ENCODE measurements at regions not wholly inside any gene's neighbourhood (a gene's known extent, or its start where the extent isn't known, plus 50 kb on each side); places are given as distances from the start of the nearest gene placed in this dataset.

DNA sequence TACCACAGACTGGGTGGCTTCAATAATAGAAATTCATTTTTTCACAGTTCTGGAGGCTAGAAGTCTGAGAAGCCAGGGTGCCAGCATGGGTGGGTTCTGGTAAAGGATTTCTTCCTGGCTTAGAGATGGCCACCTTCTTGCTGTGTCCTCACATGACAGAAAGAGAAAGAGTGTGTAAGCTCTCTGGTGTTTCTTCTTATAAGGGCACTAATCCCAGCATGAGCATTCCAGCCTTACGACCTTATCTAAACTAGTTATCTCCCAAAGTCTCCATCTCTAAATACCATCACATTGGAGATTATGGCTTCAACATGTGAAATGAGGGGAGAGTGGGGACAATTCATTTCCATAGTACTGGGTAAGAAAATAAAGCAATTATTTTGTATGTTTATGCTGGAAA, 226.5 kb upstream of the TUSC1 start:
- TF ChIP-seq, protein P1, sequence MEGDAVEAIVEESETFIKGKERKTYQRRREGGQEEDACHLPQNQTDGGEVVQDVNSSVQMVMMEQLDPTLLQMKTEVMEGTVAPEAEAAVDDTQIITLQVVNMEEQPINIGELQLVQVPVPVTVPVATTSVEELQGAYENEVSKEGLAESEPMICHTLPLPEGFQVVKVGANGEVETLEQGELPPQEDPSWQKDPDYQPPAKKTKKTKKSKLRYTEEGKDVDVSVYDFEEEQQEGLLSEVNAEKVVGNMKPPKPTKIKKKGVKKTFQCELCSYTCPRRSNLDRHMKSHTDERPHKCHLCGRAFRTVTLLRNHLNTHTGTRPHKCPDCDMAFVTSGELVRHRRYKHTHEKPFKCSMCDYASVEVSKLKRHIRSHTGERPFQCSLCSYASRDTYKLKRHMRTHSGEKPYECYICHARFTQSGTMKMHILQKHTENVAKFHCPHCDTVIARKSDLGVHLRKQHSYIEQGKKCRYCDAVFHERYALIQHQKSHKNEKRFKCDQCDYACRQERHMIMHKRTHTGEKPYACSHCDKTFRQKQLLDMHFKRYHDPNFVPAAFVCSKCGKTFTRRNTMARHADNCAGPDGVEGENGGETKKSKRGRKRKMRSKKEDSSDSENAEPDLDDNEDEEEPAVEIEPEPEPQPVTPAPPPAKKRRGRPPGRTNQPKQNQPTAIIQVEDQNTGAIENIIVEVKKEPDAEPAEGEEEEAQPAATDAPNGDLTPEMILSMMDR (IDR thresholded peaks at IDR 0.05): no peak
- Histone ChIP-seq H3K4me3 (no peak overlapping the region), H3K27ac (no peak overlapping the region), H3K9me3 (no peaks in the 10 kb centered on the region), H3K36me3 (no peaks in the 10 kb centered on the region), H3K4me1 (no peaks in the 10 kb centered on the region), H3K27me3 (no peaks in the 10 kb centered on the region)
- WGBS, 2 donors: 39 to 47% methylated on average over 1 of the region's 1 CpG
- intact Hi-C loops (cut with DNase I): no loop called here
- ATAC-seq (no peak), FAIRE-seq (no peak), DNase-seq (no peak)

DNA sequence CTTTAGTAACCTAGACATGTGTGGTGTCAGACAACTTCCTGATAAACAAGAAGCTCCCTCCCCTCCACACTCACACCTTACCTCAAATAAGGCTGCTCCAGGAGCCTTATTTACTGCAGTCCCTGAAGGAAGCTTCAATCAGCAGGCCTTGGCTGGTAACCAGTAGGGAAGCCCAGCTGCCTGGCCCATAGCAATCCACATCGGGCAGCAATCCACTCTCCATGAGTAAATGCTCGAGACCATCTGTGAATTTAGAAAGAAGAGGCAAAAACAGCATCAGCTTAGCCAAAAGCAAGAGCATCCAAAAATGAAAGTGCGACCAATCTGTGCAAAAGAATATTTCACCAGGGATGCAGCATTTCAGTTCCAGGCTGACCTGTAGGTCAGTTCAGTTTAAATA, 213.3 kb upstream of the TUSC1 start:
- Histone ChIP-seq H3K36me3 (no peaks in the 10 kb centered on the region), H3K27ac (no peak overlapping the region), H3K9me3 (no peaks in the 10 kb centered on the region), H3K27me3 (no peaks in the 10 kb centered on the region), H3K4me1 (no peaks in the 10 kb centered on the region), H3K4me3 (no peak overlapping the region)
- FAIRE-seq (no peak), DNase-seq (no peak), ATAC-seq (no peak)
- intact Hi-C loops (cut with DNase I): no loop called here
- TF ChIP-seq, protein P1 (IDR thresholded peaks at IDR 0.05): no peak
- WGBS, 2 donors: 53 to 73% methylated on average over 3 of the region's 3 CpGs

DNA sequence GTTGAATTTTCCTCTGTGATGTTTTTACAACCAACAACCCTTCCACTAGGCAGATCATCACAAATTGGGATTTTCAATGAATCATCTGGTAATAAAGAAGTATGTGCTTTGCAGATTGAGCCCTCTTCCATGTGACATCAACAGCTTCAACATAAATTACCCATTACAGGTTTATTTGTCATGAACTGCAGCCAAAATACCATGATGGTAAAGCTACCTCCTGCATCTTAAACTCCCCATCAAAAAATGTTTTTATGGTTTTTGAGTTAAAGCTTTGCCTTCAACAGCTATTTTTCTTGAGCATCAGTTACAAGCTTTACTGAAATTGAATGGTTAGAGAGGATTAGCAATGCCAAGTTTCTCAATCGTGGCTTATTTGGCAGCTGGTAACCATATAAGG, 211.4 kb upstream of the TUSC1 start:
- no peaks in the 10 kb centered on the region for H3K27me3 ChIP-seq
- DNase-seq (no peak), FAIRE-seq (no peak), ATAC-seq (no peak)
- no peak overlapping the region for H3K27ac ChIP-seq
- no peaks in the 10 kb centered on the region for H3K9me3 ChIP-seq
- TF ChIP-seq, protein P1 (IDR thresholded peaks at IDR 0.05): no peak
- no peaks in the 10 kb centered on the region for H3K4me1 ChIP-seq
- H3K36me3 ChIP-seq: no peaks in the 10 kb centered on the region
- H3K4me3 ChIP-seq: no peak overlapping the region
- intact Hi-C loops (cut with DNase I): no loop called here
- 32 to 37% methylated on average over 1 of the region's 1 CpG for WGBS, 2 donors

DNA sequence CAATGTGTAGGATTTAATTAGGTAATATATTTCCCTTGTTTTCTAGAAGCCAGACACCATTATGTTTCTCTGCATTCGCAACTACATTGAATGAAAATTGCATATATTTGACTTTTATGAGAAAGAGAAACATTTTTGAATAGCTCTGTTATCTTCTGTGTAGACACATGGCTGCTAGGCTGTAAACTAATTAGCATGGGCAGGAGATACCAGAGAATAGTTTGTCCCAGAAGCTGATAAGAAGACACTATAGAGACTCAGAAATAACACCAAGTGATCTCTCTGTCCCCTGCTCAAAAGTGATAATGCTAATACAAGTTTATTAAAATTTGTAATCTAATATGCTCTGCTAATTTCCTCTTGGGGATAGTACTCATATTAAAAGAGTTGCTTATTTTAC, 198.0 kb upstream of the TUSC1 start:
- no peaks in the 10 kb centered on the region for H3K9me3 ChIP-seq
- no peaks in the 10 kb centered on the region for H3K36me3 ChIP-seq
- ATAC-seq (no peak), FAIRE-seq (no peak), DNase-seq (no peak)
- no peaks in the 10 kb centered on the region for H3K27me3 ChIP-seq
- H3K4me3 ChIP-seq: no peak overlapping the region
- 32 to 37% methylated on average over 1 of the region's 1 CpG for WGBS, 2 donors
- intact Hi-C loops (cut with DNase I): no loop called here
- H3K27ac ChIP-seq: no peak overlapping the region
- TF ChIP-seq, protein P1 (IDR thresholded peaks at IDR 0.05): no peak
- H3K4me1 ChIP-seq: no peaks in the 10 kb centered on the region

DNA sequence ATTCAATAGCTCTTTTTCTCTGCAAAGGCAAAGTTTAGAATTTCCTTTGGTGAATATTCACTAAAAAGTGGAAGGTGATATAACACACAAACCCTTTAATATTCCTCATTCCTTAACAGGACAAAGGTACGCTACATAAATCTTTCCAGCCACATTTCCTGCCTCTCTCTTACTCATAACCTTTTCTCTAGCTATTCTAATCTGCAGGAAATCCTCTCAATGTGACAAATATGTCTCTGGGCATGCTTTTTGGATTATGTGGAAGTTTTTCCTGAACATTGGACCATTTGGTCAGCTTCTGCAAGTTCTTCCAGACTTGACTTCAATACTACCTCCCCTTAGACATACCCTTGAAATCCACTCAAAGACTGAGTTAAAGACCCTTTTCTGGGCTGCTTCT, 186.3 kb upstream of the TUSC1 start:
- no peaks in the 10 kb centered on the region for H3K4me1 ChIP-seq
- intact Hi-C loops (cut with DNase I): no loop called here
- no peaks in the 10 kb centered on the region for H3K27me3 ChIP-seq
- DNase-seq (no peak), ATAC-seq (no peak), FAIRE-seq (no peak)
- no peaks in the 10 kb centered on the region for H3K9me3 ChIP-seq
- no peak overlapping the region for H3K27ac ChIP-seq
- WGBS, 2 donors: 53 to 63% methylated on average over 1 of the region's 1 CpG
- H3K36me3 ChIP-seq: no peaks in the 10 kb centered on the region
- TF ChIP-seq, protein P1 (IDR thresholded peaks at IDR 0.05): no peak
- no peak overlapping the region for H3K4me3 ChIP-seq

All from pancreas (tissue), 10 donors.